Adrenal gland (tissue), 5 donors: ENCODE measurements at regions not wholly inside any gene's neighbourhood (a gene's known extent, or its start where the extent isn't known, plus 50 kb on each side); places are given as distances from the start of the nearest gene placed in this dataset.

Experiments used
- CTCF ChIP-seq, 6 experiments: fragments of 450-650 bp in 4 of 6; fragments of 200-600 bp in 2 of 6; sonication (generic) in 1 of 6; IDR thresholded peaks; 1 replicate in 5 of 6; 2 replicates in 1 of 6; pipeline versions ENCODE4 v1.5.1 to v1.8.0; 2016 to 2021; ENCODE audit warnings: antibody characterized with exemption in 6 of 6, mild to moderate bottlenecking in 2 of 6, moderate library complexity in 1 of 6
- POLR2A ChIP-seq, 2 donors: fragments of 450-650 bp; IDR thresholded peaks; one replicate each; pipeline ENCODE4 v1.6.1; 2017; ENCODE audit warnings: antibody characterized with exemption in 2 of 2, mild to moderate bottlenecking in 2 of 2, moderate library complexity in 1 of 2
- donor health status: DM: no; HTN: no; CAD: no.

GRCh38 chr3:105974381-105974780, 105.6 kb upstream of the CBLB start:
- TF ChIP-seq CTCF (IDR thresholded peaks at IDR 0.05) (no peak), POLR2A (IDR thresholded peaks at IDR 0.05) (no peak)
